ENCODE measurements at regions not wholly inside any gene's neighbourhood (a gene's known extent, or its start where the extent isn't known, plus 50 kb on each side); places are given as distances from the start of the nearest gene placed in this dataset.

DNA sequence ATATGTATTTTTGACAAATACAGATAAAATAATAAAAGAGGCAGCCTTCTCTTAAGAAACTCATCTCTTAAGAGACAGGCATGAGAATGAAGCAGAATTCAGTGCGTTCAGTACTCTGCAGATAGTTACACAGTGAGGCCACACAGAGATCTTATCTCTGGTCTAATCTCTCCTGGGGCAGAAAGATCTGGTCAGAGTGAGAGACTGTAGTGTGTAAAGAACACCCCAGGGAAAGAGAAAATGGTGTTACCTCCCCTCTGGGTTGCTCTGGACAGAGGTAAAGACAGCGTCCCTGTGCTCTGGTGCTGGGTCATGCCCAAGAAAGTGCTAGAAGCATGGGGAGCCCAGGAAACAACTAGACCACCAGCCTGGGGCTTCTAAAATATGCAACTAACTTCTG is 216.3 kb downstream of the SIPA1L2 start:
- no peak for DNase-seq

DNA sequence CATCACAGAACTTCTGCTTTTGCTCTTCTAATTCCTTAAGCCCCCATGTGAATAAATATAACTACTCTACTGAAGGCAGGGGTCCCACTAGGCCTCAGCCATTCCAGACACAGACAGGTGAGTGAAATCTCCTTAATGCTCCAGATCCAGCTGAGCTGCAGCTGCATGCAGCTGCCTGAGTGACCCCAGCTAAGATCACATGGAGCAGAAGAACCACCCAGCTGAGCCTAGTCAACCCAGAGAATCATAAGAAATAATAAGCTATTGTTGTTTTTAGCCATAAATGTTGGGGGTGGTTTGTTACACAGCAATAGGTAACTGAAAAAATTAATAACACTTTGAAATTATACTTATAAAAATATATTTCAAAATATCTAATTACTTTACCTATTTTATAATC is 220.3 kb downstream of the SIPA1L2 start:
- no peak for DNase-seq

GRCh38 chr1:232407120-232407519 is 222.8 kb downstream of the SIPA1L2 start:
- no peak for DNase-seq

DNA sequence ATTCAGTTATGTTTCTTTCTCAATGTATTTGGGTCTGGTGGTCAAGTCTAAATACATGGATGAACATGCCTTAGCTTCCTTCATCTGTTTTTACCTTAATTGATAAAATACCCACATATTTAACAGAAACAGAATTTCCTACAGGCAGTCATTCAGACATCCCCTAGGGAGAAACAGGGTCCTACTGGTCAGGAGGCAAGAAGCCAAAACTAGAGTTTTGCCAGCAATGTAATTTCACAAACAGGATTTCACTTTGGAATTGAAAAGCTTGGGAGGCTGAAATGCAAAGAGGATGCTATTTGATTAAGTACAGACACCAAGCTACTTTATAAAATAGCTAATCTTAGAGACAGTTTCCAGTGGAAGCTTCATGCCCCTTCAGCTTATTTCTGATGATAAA is 224.2 kb downstream of the SIPA1L2 start:
- no peak for DNase-seq

DNA sequence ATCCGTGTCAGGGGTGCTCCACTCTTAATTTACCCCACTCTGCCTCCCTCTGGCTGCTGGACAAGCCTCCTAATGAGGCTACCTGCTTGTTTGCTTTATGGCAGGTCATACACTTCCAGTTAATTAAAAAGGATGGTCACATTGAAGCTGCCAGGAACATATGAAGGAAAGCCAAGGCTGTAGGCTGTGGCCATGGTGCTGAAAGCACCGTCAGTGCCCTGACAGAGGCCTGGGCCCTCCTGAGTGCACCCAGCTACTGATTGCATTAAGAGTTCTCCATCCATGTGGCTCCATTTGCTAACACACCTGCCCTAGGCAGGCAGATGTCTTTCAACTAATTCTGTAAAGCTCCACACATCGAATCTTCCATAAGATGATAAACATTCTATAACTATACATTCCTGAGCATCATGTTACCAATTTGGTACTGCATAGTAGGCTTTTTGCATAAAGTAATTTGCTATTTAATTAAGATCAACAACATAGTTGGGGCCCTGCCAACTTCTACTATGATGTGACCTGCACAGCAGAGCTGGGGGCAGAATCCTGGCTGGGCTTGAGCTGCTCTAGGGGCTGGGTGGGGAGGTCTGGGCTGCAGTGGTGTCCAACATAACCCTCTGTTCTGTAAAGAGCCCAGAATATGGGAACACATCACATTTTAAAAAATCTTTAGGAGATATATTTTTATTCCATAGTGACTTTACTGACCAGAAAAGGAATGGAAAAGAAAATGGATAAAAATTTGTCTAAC is 224.8 kb downstream of the SIPA1L2 start:
- DNase-seq = no peak

DNA sequence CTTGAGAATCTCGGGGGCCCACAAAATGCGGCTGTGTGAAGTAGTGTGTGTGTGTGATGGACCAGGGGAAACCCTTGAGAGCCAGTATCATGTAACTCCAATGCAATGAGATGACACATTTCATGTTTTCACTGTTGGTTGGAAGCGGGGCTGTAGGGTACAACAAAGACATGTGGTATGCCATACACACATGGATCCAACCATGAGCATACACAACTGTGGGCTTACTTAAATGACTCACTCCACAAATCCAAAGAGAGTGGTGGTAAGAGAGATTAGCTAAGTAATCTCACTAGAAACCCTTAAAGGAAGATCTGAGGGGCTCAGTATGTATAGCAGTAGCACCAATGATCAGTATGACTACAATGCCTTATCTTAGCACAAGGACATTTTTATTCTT is 225.7 kb downstream of the SIPA1L2 start:
- DNase-seq = no peak

GRCh38 chr1:232403017-232403714 is 226.8 kb downstream of the SIPA1L2 start:
- DNase-seq = no peak

DNA sequence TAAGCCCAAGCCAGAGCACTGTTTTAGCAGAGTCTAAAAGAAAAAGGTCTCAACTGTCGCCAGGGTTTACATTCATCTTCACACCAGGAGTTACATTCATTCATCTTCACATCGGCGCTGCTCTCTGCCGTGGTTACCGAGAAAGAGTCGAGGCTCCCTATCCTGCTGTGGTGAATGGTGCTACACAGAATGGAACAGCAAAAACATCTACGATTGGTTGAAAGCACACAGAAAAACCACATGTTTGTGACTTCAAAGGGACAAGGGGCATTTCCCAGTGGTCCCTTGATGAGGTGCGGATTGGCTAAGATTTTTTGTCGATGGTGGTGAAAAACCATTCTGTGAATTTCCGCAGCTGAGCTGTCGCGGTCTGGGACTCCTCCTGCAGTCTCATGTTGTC is 231.1 kb downstream of the SIPA1L2 start:
- no peak for DNase-seq

DNA sequence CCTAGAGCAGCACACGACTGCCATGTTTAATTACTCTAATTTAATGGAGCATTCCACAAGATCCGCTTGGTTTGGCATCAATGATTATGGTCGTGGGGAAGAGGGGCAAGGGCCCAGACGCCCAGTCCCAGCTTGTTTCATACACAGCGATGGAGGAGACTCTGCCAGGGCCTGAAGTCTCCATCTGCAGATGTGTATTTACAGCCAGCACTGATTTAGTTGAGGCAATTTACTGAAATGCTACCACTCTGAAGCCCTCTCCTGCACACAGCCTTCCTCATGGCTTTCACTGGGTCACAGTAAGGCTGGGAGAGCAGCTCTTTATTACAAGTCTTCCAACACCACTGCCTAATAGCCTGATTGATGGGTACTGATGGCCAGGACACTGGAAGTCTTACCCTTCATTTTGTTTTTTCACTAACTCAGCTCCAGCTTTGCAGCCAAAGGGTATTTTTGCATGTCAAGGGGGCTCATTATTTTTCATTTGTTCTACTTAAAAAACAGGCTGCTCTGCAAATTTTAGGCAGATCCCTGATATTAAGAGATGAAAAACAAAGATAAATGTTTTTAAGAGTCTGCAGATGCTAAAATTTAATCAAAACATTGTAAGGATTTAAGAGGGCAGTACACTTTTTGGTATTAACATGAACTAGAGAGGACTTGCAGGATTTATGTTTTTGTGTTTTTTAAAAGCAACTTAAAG is 236.3 kb downstream of the SIPA1L2 start:
- no peak for DNase-seq

DNA sequence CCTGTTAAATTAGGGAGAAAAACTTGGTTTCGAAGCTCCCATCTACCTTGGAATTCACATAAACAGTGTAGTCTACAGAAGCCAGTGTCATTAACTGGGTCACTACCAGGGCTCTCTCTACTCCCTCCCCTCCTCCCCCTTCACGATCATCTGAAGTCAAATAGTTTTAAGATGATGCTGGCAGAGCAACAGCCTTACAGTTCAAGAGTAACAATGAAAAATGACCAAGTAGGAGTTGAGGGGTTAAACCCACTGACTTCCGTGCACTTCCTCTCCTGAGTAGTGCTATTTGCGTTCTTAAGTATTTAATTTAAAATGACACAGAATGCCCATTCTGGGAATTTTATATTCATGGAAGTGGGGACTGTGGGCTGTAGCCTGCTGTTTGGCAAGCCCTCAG is 236.9 kb downstream of the SIPA1L2 start:
- DNase-seq = peak; percentile 72

- no peak for DNase-seq
Observed at GRCh38 chr1:232390590-232390989, 239.3 kb downstream of the SIPA1L2 start.

DNA sequence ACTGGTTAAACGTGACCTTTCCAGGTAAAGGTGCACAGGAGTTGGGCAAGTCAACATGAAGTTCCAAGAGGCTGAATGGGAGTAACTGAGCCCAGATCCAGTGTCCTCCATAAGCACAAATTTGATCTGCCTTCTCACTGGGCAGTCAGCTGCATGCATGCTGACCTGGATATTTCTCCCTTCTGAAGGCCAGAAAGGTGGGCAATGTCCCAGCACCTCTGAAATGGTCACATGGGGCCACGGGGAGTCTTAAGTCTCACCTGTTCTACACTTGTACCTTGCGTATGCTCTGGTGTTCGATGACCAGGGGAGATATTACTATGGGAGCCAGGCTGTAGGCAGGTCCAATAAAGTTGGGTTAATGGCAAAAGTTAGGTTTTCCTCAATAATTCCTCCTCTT is 240.2 kb downstream of the SIPA1L2 start:
- DNase-seq = no peak

DNA sequence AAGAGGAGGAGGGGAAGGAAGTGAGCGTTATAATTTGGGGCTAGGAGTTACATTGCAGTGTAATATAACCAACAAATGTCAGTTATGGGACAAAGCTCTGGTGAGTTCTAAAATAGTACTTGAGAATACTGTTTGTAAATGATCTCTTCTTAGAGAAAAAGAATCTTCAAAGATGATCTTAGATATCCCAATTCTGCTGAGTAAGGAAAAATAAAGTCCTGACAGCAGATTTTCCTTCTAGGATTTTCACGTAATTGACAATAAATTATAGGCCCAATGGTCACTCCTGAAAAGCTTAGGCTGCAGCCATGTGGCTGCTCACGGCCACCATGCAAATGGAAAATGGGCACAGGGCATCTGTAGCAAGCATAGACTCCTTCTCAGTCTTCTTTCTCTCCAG is 241.6 kb downstream of the SIPA1L2 start:
- no peak for DNase-seq

GRCh38 chr1:232386721-232387510 is 243.0 kb downstream of the SIPA1L2 start:
- DNase-seq = no peak

GRCh38 chr1:232386294-232386693 is 243.6 kb downstream of the SIPA1L2 start:
- no peak for DNase-seq

DNA sequence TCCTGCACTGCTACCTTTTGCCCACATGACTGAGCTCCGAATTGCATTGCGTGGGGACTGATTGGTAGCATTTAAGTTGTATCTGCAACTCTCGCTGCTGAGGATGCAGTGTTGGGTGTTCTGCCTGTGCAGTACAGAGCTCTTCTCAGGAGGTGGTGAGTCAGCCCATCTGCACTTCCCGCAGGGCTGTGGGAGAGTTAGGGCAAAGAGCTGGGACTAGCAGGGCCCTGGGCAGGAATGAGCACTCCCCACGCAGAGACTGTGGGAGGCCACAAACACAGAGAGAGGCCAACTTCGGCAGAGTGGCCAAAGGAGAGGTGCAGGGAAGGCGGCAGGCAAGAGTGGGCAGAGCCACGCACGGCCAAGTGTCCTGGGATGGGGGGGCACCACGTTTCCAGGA is 244.7 kb downstream of the SIPA1L2 start:
- peak; percentile 84 for DNase-seq

GRCh38 chr1:232384171-232384883 is 245.6 kb downstream of the SIPA1L2 start:
- DNase-seq = peak; percentile 44

DNA sequence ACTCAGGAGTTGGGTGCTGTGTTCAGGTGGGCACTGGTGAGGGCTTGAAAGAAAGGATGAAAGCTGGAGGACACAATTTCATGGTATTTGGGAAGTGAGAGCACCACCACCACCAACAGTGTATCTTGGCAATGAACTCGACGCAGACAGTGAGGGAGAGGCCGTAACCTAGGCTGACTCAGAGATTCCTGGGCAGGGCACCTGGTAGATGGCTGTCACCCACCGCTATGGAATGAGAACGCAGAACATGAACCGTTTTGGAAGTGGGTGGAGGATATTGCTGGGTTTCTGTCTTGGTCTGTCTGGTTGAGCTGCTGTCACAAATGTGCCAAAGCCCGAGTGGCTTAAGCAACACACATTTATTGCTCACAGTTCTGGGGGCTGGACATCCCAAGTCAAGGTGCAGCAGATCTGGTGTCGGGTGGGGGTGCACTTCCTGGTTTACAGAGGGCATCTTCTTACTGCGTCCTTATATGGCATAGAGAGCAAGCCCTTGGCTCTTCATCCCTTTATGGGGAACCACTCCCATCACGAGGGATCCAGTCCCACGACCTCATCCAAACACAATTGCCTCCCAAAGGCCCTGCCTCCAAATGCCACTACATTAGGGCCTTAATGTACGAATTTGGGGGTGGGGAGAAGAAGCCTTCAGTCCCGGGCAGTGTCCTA is 246.3 kb downstream of the SIPA1L2 start:
- DNase-seq = peak; percentile 70

DNA sequence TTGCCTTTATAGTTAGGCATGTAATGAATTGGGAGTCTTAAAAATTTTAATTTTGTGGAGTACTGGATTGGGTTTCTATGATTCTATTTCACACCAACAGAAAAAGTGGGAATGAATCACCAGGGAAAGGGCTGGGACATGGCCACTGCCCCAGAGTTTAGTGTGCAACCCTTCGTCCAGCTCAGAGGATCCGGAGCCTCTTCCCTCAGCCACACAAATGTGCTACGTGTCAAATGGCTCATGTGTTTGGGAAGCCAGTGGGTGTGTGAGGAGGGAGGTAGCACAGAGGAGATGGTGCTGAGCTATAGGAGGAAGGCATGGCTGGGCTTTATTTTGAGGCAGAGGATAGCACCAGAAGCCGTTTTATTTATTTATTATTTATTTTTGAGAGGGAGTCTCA is 247.3 kb downstream of the SIPA1L2 start:
- peak; percentile 46 for DNase-seq

DNA sequence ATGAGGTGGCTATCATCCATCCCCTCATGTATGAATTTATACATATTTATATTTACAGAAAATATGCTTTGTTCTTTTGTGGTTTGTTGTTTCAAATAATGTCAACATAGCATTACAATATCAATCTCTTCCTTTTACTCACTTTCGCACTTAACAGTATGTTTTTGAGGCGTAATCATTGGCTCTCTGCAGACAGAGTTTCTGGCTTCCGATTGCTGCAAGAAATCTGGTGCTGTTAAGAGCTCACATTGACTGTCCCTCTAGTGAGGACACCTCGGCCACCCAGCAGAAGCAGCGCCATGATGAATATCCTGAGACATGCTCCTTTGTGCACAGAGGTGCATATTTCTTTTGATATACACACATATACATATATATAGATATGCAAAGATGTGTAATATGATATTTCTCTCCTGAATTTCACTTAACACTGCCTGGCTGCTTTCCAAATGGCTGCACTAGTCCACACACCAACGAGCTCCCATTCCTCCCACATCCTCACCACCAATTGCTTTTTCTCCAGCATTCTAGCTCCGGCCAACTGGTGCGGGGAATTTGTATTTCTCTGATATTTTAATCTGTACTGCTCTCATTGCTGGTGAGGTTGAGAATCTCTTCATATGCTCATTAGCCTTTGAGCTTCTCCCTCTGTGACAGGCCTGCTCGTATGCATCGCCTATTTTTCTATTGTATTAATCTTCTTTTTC is 248.4 kb downstream of the SIPA1L2 start:
- DNase-seq = no peak

- no peak for DNase-seq
Observed at GRCh38 chr1:232380596-232380995, 249.3 kb downstream of the SIPA1L2 start.
